ENCODE measurements at regions not wholly inside any gene's neighbourhood (a gene's known extent, or its start where the extent isn't known, plus 50 kb on each side); places are given as distances from the start of the nearest gene placed in this dataset.

GRCh38 chr1:222012816-222013215, 270.9 kb upstream of the DUSP10 start:
- no peak overlapping the region for H3K9ac ChIP-seq (ENCODE audit: low read length)
- H3K36me3 ChIP-seq (ENCODE audit: control insufficient read depth in 1 of 2, insufficient read depth in 2 of 2, low read depth in 1 of 2, low read length in 2 of 2), result no peaks in the 10 kb centered on the region
- H3K4me2 ChIP-seq (ENCODE audit: low read length, poor library complexity, severe bottlenecking), result no peak overlapping the region
- H3K27ac ChIP-seq (ENCODE audit: low read length, poor library complexity, severe bottlenecking), result no peak overlapping the region
- H3K4me1 ChIP-seq (ENCODE audit: control insufficient read depth, insufficient read depth, low read depth, low read length), result no peaks in the 10 kb centered on the region
- no peaks in the 10 kb centered on the region for H3K79me1 ChIP-seq (replicated peaks; ENCODE audit: low read length, poor library complexity, severe bottlenecking)
- no peak overlapping the region for H2BK120ac ChIP-seq (ENCODE audit: low read depth, low read length)
- no peak overlapping the region for H2BK12ac ChIP-seq (ENCODE audit: low read length in 2 of 2)
- H4K8ac ChIP-seq (ENCODE audit: low read length), result no peak overlapping the region
- H2AFZ ChIP-seq (ENCODE audit: low read depth, low read length), result no peak overlapping the region
- no peak overlapping the region for H3K4me3 ChIP-seq (ENCODE audit: insufficient read depth in 1 of 2, low read depth in 1 of 2, low read length in 2 of 2)
- H3K18ac ChIP-seq (ENCODE audit: low read depth in 1 of 2, low read length in 2 of 2), result no peak overlapping the region
- no peak overlapping the region for H3K23ac ChIP-seq (ENCODE audit: low read length in 2 of 2)
- WGBS, result 100% methylated on average over 1 of the region's 2 CpGs
- no peak overlapping the region for H2BK5ac ChIP-seq (ENCODE audit: low read depth, low read length, poor library complexity, severe bottlenecking)
- H4K91ac ChIP-seq (ENCODE audit: low read length), result no peak overlapping the region
- H3K27me3 ChIP-seq (ENCODE audit: control insufficient read depth in 1 of 2, insufficient read depth in 1 of 2, low read length in 2 of 2), result no peaks in the 10 kb centered on the region
- peaks cover 5% of the 10 kb centered on the region for H3K9me3 ChIP-seq (ENCODE audit: control insufficient read depth, low read length)
- no peak overlapping the region for H2AK5ac ChIP-seq (ENCODE audit: low read length, severe bottlenecking)
- no peak overlapping the region for H2BK15ac ChIP-seq (ENCODE audit: low read depth, poor library complexity, severe bottlenecking)
- DNase-seq, result no peak
- H3K14ac ChIP-seq (ENCODE audit: low read length in 2 of 2), result no peak overlapping the region
- no peak overlapping the region for H3K4ac ChIP-seq (ENCODE audit: low read depth in 1 of 2, low read length in 2 of 2)

- Histone ChIP-seq H4K8ac (ENCODE audit: low read length) (no peak overlapping the region), H2AFZ (ENCODE audit: low read depth, low read length) (no peak overlapping the region), H3K27me3 (ENCODE audit: control insufficient read depth in 1 of 2, insufficient read depth in 1 of 2, low read length in 2 of 2) (no peaks in the 10 kb centered on the region)
Observed at GRCh38 chr1:222010306-222010705, 268.4 kb upstream of the DUSP10 start.

GRCh38 chr1:222009105-222009730, 267.3 kb upstream of the DUSP10 start:
- Histone ChIP-seq H3K9ac (ENCODE audit: low read length) (no peak overlapping the region), H3K23ac (ENCODE audit: low read length in 2 of 2) (no peak overlapping the region), H3K4me1 (ENCODE audit: control insufficient read depth, insufficient read depth, low read depth, low read length) (no peaks in the 10 kb centered on the region), H2BK12ac (ENCODE audit: low read length in 2 of 2) (no peak overlapping the region), H3K36me3 (ENCODE audit: control insufficient read depth in 1 of 2, insufficient read depth in 2 of 2, low read depth in 1 of 2, low read length in 2 of 2) (no peaks in the 10 kb centered on the region), H2AK5ac (ENCODE audit: low read length, severe bottlenecking) (no peak overlapping the region), H3K79me1 (replicated peaks; ENCODE audit: low read length, poor library complexity, severe bottlenecking) (no peaks in the 10 kb centered on the region), H3K9me3 (ENCODE audit: control insufficient read depth, low read length) (peaks cover 5% of the 10 kb centered on the region), H3K4me3 (ENCODE audit: insufficient read depth in 1 of 2, low read depth in 1 of 2, low read length in 2 of 2) (no peak overlapping the region), H3K18ac (ENCODE audit: low read depth in 1 of 2, low read length in 2 of 2) (no peak overlapping the region), H4K91ac (ENCODE audit: low read length) (no peak overlapping the region), H3K27ac (ENCODE audit: low read length, poor library complexity, severe bottlenecking) (no peak overlapping the region), H2AFZ (ENCODE audit: low read depth, low read length) (no peak overlapping the region), H3K4me2 (ENCODE audit: low read length, poor library complexity, severe bottlenecking) (no peak overlapping the region), H3K14ac (ENCODE audit: low read length in 2 of 2) (no peak overlapping the region), H2BK15ac (ENCODE audit: low read depth, poor library complexity, severe bottlenecking) (no peak overlapping the region), H3K4ac (ENCODE audit: low read depth in 1 of 2, low read length in 2 of 2) (no peak overlapping the region), H3K27me3 (ENCODE audit: control insufficient read depth in 1 of 2, insufficient read depth in 1 of 2, low read length in 2 of 2) (no peaks in the 10 kb centered on the region), H2BK120ac (ENCODE audit: low read depth, low read length) (no peak overlapping the region), H2BK5ac (ENCODE audit: low read depth, low read length, poor library complexity, severe bottlenecking) (no peak overlapping the region), H4K8ac (ENCODE audit: low read length) (no peak overlapping the region)
- 100% methylated on average over 1 of the region's 2 CpGs for WGBS
- no peak for DNase-seq

More at GRCh38 chr1:222010306-222010705, 268.4 kb upstream of the DUSP10 start:
- Histone ChIP-seq H3K36me3 (ENCODE audit: control insufficient read depth in 1 of 2, insufficient read depth in 2 of 2, low read depth in 1 of 2, low read length in 2 of 2) (no peaks in the 10 kb centered on the region), H2BK120ac (ENCODE audit: low read depth, low read length) (no peak overlapping the region), H2BK15ac (ENCODE audit: low read depth, poor library complexity, severe bottlenecking) (no peak overlapping the region), H4K91ac (ENCODE audit: low read length) (no peak overlapping the region), H3K27ac (ENCODE audit: low read length, poor library complexity, severe bottlenecking) (no peak overlapping the region), H3K4me2 (ENCODE audit: low read length, poor library complexity, severe bottlenecking) (no peak overlapping the region), H3K14ac (ENCODE audit: low read length in 2 of 2) (no peak overlapping the region), H3K9ac (ENCODE audit: low read length) (no peak overlapping the region), H3K4me3 (ENCODE audit: insufficient read depth in 1 of 2, low read depth in 1 of 2, low read length in 2 of 2) (no peak overlapping the region), H3K4ac (ENCODE audit: low read depth in 1 of 2, low read length in 2 of 2) (no peak overlapping the region), H2AK5ac (ENCODE audit: low read length, severe bottlenecking) (no peak overlapping the region), H3K18ac (ENCODE audit: low read depth in 1 of 2, low read length in 2 of 2) (no peak overlapping the region), H3K4me1 (ENCODE audit: control insufficient read depth, insufficient read depth, low read depth, low read length) (no peaks in the 10 kb centered on the region), H3K79me1 (replicated peaks; ENCODE audit: low read length, poor library complexity, severe bottlenecking) (no peaks in the 10 kb centered on the region), H3K23ac (ENCODE audit: low read length in 2 of 2) (no peak overlapping the region), H2BK5ac (ENCODE audit: low read depth, low read length, poor library complexity, severe bottlenecking) (no peak overlapping the region), H2BK12ac (ENCODE audit: low read length in 2 of 2) (no peak overlapping the region), H3K9me3 (ENCODE audit: control insufficient read depth, low read length) (peaks cover 5% of the 10 kb centered on the region)
- no peak for DNase-seq
- no CpG with 5 or more reads among the region's 1 CpG for WGBS

GRCh38 chr1:222006715-222007114, 264.8 kb upstream of the DUSP10 start:
- Histone ChIP-seq H3K27me3 (ENCODE audit: control insufficient read depth in 1 of 2, insufficient read depth in 1 of 2, low read length in 2 of 2) (no peaks in the 10 kb centered on the region), H4K8ac (ENCODE audit: low read length) (no peak overlapping the region), H3K9me3 (ENCODE audit: control insufficient read depth, low read length) (peaks cover 5% of the 10 kb centered on the region), H3K9ac (ENCODE audit: low read length) (no peak overlapping the region), H2BK15ac (ENCODE audit: low read depth, poor library complexity, severe bottlenecking) (no peak overlapping the region), H3K18ac (ENCODE audit: low read depth in 1 of 2, low read length in 2 of 2) (no peak overlapping the region), H2BK120ac (ENCODE audit: low read depth, low read length) (no peak overlapping the region), H3K4me1 (ENCODE audit: control insufficient read depth, insufficient read depth, low read depth, low read length) (no peaks in the 10 kb centered on the region), H3K4me3 (ENCODE audit: insufficient read depth in 1 of 2, low read depth in 1 of 2, low read length in 2 of 2) (no peak overlapping the region), H3K27ac (ENCODE audit: low read length, poor library complexity, severe bottlenecking) (no peak overlapping the region), H2AFZ (ENCODE audit: low read depth, low read length) (no peak overlapping the region), H2AK5ac (ENCODE audit: low read length, severe bottlenecking) (no peak overlapping the region), H3K36me3 (ENCODE audit: control insufficient read depth in 1 of 2, insufficient read depth in 2 of 2, low read depth in 1 of 2, low read length in 2 of 2) (no peaks in the 10 kb centered on the region), H3K4ac (ENCODE audit: low read depth in 1 of 2, low read length in 2 of 2) (no peak overlapping the region), H2BK12ac (ENCODE audit: low read length in 2 of 2) (no peak overlapping the region), H3K14ac (ENCODE audit: low read length in 2 of 2) (no peak overlapping the region), H2BK5ac (ENCODE audit: low read depth, low read length, poor library complexity, severe bottlenecking) (no peak overlapping the region), H4K91ac (ENCODE audit: low read length) (no peak overlapping the region), H3K23ac (ENCODE audit: low read length in 2 of 2) (no peak overlapping the region), H3K79me1 (replicated peaks; ENCODE audit: low read length, poor library complexity, severe bottlenecking) (no peaks in the 10 kb centered on the region), H3K4me2 (ENCODE audit: low read length, poor library complexity, severe bottlenecking) (no peak overlapping the region)
- no peak for DNase-seq

Measured in mesenchymal stem cell (in vitro differentiated cells and primary cell).